Peyer's patch (tissue), 4 donors: ENCODE measurements at regions not wholly inside any gene's neighbourhood (a gene's known extent, or its start where the extent isn't known, plus 50 kb on each side); places are given as distances from the start of the nearest gene placed in this dataset.

Source experiments
- POLR2A ChIP-seq, 2 donors: fragments of 450-650 bp; IDR thresholded peaks; one replicate each; pipeline ENCODE4 v1.5.1; 2017; ENCODE audit warnings: antibody characterized with exemption in 2 of 2, mild to moderate bottlenecking in 2 of 2, moderate library complexity in 2 of 2
- TF ChIP-seq, protein P1 (sequence below), 6 experiments: fragments of 450-650 bp in 4 of 6; fragments of 200-600 bp in 2 of 6; sonication (generic) in 1 of 6; IDR thresholded peaks; one replicate each; pipeline ENCODE4 v1.5.1; 2017 to 2019; ENCODE audit warnings: antibody characterized with exemption in 6 of 6, mild to moderate bottlenecking in 3 of 6, moderate library complexity in 1 of 6

DNA sequence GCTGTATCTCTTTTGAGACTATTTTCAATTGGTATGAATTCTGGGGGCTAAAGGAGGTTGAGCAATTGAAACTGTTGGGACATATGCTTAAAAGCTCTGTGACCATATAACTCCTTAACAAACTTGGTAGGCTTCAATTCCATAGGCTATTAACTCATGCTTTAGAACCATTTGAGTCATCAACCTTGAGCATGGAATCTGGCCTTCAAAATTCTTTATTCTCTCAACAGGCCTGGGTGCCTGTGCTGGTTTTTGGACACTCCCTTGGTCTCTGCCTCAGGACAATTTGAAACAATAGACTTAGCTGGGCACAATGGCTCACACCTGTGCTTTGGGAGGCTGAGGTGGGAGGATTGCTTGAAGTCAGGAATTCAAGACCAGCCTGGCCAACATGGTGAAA is 61.4 kb upstream of the EPB41L4A start:
- TF ChIP-seq, protein P1, sequence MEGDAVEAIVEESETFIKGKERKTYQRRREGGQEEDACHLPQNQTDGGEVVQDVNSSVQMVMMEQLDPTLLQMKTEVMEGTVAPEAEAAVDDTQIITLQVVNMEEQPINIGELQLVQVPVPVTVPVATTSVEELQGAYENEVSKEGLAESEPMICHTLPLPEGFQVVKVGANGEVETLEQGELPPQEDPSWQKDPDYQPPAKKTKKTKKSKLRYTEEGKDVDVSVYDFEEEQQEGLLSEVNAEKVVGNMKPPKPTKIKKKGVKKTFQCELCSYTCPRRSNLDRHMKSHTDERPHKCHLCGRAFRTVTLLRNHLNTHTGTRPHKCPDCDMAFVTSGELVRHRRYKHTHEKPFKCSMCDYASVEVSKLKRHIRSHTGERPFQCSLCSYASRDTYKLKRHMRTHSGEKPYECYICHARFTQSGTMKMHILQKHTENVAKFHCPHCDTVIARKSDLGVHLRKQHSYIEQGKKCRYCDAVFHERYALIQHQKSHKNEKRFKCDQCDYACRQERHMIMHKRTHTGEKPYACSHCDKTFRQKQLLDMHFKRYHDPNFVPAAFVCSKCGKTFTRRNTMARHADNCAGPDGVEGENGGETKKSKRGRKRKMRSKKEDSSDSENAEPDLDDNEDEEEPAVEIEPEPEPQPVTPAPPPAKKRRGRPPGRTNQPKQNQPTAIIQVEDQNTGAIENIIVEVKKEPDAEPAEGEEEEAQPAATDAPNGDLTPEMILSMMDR (IDR thresholded peaks at IDR 0.05): no peak
- no peak for TF ChIP-seq POLR2A (IDR thresholded peaks at IDR 0.05)
